DOHH2 (cell line): ENCODE measurements at regions not wholly inside any gene's neighbourhood (a gene's known extent, or its start where the extent isn't known, plus 50 kb on each side); places are given as distances from the start of the nearest gene placed in this dataset.

Source experiments
- CTCF ChIP-seq: fragments of 200-600 bp; sonication (generic); IDR thresholded peaks from one replicate; pipeline ENCODE4 v1.5.1; 2014; ENCODE audit warnings: antibody characterized with exemption, mild to moderate bottlenecking, low read depth, low read length; ENCODE audit not compliant: poor library complexity, severe bottlenecking
- EZH2phosphoT487 ChIP-seq: fragments of 200-600 bp; sonication (generic); IDR thresholded peaks from 2 replicates; pipeline ENCODE4 v1.6.1; 2017; ENCODE audit warnings: borderline replicate concordance, mild to moderate bottlenecking, antibody characterized with exemption, low read length, moderate library complexity, mixed read lengths

DNA sequence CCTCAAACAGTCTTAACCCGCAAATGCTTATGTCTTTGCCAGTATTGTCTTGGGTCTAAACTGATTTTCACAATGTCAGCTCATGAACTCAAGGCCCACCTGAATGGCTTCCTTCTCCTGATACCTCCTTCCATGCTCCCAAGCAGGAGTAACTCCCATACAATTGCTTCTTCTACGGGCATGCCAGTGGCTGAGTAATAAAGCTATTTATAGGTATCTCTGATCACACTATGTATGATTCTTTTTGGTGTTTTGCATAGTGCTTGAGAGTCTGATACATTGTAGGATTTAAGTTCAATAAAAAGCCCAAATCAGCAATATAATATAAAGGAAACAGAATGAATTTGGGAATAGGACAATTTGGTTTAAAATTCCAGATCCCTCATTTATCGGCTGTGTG is 235.0 kb upstream of the DCN start:
- TF ChIP-seq CTCF = no peak
- TF ChIP-seq EZH2phosphoT487 = no peak
